HG03565 (cell line): ENCODE measurements at regions not wholly inside any gene's neighbourhood (a gene's known extent, or its start where the extent isn't known, plus 50 kb on each side); places are given as distances from the start of the nearest gene placed in this dataset.
A peak's percentile ranks its signal among the peaks of the same experiment; 100 is the strongest.

Source experiments
- ATAC-seq: cut with Tn5 transposase; IDR thresholded peaks from one replicate; pipeline ENCODE4 v1.9.1; 2021; ENCODE audit warnings: mild to moderate bottlenecking, moderate library complexity; ENCODE audit not compliant: unreplicated experiment

DNA sequence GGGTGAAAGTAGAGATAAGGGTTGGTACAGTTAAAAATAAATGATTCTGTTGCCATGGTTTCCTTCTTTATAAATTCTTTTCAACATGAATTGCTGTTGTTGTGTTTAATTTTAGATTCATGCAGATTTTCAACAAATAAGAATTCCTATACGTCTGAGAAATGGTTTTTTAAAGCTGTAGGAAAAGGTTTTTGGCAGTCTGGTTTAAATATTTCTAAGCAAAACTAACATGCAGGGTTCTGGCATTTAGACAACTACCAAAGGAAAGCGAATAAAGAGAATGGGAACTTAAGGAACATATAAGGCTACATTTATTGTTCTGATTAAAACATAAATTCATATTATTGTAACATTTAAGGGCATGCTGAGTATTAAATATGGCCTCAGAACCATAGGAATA, 203.0 kb upstream of the MIR17HG start:
- no peak for ATAC-seq

- no peak for ATAC-seq
Measured at GRCh38 chr13:91145571-91146205, 201.8 kb upstream of the MIR17HG start.

DNA sequence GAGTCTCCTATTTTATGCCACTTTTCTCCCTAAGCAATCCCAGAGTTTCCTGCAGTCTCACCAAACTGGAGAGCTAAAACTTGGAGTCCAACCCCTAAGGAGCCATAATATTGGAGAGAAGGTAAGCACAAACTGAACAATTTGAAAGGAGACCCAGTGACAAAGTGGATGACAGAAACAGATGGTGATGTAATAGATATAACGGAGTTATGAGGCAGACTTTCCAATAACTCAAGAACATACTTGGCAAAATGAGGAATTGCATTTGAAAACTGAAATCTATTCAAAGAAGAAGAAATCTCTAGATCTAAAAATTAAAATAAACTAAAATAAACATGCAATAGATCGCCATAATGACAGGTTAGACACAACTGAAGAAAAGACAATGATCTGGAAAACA, 200.9 kb upstream of the MIR17HG start:
- ATAC-seq, result no peak

DNA sequence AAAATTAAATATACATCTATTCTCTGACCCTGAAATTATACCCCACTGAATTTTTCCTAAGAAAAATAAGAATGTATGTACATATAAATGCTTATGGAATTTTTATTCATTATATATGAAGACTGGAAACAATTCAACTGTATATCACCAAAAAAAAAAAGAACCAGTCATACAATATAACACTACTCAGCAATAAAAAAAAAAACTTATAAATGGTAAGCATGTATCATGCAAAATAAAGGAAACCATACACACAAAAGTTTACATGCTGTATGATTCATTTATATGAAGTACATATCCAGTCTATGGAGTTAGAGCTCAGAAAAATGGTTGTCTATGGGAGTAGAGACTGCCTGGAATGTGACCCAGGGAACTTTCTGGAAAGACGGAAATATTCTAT, 199.4 kb upstream of the MIR17HG start:
- ATAC-seq, result no peak

DNA sequence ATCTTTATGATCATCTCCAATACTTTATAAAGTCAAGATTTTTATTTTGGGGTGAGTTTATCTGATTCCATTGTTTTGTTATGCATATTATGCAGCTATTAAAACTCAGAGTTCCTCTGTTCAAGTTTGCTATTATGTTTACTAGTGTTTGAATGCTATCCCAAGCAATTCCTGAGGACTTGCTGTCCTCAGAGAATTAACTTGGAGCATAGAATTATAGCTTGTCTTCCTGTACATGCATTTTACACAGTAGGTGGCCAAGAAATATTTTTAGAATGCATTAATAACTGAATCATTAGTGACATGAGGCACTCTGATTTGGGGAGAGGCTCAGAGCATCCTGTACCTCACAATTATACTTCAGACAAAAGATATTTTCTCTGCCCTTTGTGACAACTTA, 195.6 kb upstream of the MIR17HG start:
- no peak for ATAC-seq

- no peak for ATAC-seq
Measured at GRCh38 chr13:91153372-91153771, 194.1 kb upstream of the MIR17HG start.

GRCh38 chr13:91154558-91155353, 192.7 kb upstream of the MIR17HG start:
- ATAC-seq, result peak; percentile 75

- no peak for ATAC-seq
Measured at GRCh38 chr13:91155512-91156114, 191.9 kb upstream of the MIR17HG start.

DNA sequence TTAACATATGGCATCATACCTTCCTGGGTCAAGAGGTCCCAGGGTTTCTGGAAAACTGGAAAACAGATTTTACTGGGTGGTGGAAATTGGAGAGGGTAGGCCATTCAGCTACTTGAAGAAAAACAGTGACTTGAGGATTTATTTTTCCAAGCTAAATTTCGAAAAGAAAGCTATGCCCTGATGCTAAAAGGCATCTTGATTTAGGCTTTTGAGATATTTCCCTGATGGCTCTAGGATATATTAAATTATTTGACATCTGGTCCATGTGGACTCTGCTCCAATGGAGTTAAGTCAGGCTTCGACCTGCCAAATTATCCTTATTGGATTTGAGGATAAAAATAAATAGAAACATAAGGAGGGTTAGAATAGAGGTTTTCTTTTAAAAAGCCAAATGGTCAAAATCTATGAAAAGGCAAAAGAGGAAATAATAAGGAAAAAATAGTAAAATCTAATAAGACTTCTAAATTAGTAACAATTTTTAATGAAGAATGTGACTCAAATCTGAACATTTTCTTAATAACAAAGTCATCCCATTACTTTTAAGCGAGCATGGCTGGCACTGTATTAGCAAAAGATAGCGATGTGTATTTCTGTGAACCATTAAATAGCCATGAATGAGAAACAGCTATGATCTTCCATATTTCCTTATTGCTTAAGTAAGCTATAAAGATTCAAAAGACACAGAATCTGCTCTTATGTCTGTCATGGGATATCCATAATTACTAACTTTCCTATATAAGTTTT, 190.0 kb upstream of the MIR17HG start:
- ATAC-seq, result no peak

- ATAC-seq, result no peak
Measured at GRCh38 chr13:91158017-91158395, 189.5 kb upstream of the MIR17HG start.

- no peak for ATAC-seq
Measured at GRCh38 chr13:91162180-91162579, 185.3 kb upstream of the MIR17HG start.

DNA sequence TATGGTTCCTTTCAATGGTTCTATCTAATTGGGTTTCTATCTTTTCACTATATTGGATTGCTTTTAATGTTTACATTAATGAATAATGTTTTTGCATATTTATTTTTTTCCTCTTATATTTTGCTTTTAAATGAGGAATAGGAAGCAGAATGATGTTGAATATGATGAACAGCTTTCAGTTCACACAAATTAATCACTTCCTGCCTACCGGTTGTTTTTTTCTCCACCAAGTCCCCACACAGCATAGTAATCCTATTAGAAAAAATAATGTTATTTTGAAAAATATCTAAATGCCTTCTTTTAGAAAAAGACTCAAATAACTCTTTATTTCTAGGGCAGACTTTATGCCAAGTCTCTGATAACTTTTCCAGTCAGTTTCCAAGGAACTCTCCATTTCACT, 184.9 kb upstream of the MIR17HG start:
- no peak for ATAC-seq

- no peak for ATAC-seq
Measured at GRCh38 chr13:91165758-91166157, 181.7 kb upstream of the MIR17HG start.

DNA sequence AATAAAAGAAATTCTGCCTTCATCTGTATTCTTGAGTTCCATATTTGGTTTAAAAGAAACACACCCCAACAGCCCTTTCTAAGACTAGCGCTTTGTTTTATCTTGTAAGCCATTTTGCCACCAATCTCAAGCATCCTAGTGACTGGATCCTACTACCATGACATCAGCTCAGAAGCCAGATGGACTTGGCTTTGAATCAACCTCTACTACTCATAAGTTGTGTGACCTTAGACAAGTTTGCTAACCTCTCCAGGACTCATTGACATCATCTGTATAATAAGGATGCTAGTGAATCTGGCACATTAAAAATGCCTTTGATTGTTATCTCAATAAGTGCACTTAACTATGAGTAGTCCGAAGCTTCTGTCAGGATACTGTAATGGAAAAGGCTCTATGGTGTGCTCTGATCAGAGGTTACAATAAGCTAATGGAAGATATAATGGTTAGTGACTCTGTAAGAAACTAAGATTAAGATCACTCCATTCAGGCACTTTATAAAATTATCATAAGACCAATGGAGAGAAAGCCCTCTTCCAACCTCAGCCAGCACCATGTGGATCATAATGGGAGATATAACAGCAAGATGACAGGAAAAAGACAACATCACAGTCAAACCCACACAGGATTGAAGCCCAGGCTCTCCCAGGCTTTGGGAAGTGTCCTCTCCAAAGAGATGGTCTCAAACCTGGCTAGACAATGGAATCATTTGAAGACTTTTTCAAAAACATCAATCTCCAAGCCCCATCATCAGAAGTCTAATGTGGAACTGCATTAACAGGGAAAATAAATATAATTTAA, 180.6 kb upstream of the MIR17HG start:
- ATAC-seq, result no peak

DNA sequence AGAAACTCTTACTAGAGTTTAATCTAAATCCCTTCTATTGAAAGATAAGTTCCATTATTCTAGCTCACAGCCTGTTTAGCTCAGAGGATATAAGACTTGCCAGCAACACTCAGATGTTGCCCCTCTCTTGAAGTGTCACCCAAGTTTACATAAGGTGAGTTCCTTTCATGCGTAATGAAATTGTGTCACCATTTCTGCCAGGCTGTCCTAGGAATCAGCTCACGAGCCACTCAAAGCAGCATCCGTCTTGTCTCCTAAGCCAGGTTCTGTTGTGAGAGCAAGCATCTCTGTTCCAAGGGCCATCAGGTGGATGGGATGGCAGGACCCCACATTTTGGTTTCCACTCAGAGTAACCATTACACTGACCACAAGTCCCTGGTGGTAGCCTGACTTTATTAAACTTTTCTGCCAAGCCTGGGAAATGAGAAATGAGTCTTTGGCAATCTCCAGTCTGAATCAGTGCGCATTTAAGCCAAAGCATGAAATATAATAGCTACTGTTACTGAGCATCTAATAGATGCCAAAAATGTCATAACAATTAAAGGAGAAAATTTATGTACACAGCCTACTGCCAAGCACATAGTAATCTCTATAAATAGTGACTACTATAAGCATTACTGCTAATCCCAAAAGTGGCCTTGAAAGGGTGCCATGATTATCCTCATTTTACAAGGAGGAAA, 179.6 kb upstream of the MIR17HG start:
- ATAC-seq, result no peak

DNA sequence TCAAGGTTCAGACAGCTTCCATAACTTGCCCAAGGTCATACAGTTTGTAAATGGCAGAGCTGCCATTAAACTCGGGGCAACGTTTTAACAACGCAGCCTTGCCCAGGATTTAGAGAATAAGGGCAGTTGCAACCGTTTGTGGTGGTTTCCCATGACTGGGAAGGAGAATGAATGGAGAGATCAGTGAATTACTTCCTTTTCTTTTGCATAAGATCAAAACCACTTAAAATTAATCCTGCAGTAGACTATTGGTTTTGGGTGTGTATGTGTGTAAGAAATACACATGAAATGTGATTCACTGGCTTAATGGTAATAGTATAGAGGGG, 179.1 kb upstream of the MIR17HG start:
- ATAC-seq, result no peak

- ATAC-seq, result no peak
Measured at GRCh38 chr13:91169321-91170050, 178.0 kb upstream of the MIR17HG start.

- ATAC-seq, result no peak
Measured at GRCh38 chr13:91172160-91172559, 175.3 kb upstream of the MIR17HG start.

- ATAC-seq, result no peak
Measured at GRCh38 chr13:91174886-91175501, 172.5 kb upstream of the MIR17HG start.
